ENCODE measurements at regions not wholly inside any gene's neighbourhood (a gene's known extent, or its start where the extent isn't known, plus 50 kb on each side); places are given as distances from the start of the nearest gene placed in this dataset.

DNA sequence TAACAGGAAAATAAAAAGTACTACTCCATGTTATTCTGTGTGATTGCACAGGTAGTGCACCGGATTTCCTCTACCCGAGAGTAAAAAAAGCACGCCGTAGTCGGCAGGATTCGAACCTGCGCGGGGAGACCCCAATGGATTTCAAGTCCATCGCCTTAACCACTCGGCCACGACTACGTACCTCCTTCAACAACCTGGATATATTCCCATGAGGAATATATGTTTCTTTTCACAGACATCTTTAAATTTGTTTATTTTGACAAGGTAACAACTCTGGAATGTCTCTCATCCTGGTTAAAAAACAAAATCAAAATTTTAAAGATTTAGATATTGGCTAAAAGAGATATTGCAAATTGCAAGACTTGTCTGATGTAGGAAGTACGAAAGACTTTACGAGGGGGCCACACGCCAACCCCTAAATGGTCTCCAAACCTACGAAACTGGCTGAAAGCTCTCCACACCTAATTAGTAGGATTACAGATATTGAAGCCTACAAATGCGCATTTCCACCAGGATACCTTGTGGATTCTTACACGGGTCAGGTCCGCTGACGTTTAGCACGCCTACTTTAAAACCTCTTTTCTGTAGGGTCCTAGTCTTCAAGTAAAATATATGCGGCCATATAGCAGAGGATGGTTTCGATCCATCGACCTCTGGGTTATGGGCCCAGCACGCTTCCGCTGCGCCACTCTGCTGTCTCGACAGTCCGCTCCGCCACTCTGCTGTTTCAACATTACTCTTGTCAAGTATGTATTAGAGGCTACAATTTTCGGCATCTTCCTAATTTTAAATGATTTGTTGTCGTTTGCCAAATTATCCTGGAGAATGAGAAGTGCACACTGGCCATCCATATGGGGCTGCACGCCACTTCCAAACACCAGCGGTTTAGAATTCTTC lies 52.2 kb upstream of the BTN3A2 start:
- no TSS peak for BruUV-seq (replicated peaks)
- intact Hi-C loops (cut with micrococcal nuclease; ENCODE audit: unreplicated experiment), result loop anchor here (1.0 to 5.0 kb wide), 2 partner anchors 10 to 245 kb away; no protein-coding TSS in a partner anchor
- no peaks in the 10 kb centered on the region for H3K36me3 ChIP-seq (ENCODE audit: insufficient read depth, low read length, poor library complexity, severe bottlenecking)
- peak; percentile 95 for DNase-seq (ENCODE audit: low spot score)
- TF ChIP-seq EZH2 (IDR thresholded peaks at IDR 0.05; ENCODE audit: borderline replicate concordance, low read depth, low read length, poor library complexity, severe bottlenecking), result no peak
- TF ChIP-seq, protein P1, sequence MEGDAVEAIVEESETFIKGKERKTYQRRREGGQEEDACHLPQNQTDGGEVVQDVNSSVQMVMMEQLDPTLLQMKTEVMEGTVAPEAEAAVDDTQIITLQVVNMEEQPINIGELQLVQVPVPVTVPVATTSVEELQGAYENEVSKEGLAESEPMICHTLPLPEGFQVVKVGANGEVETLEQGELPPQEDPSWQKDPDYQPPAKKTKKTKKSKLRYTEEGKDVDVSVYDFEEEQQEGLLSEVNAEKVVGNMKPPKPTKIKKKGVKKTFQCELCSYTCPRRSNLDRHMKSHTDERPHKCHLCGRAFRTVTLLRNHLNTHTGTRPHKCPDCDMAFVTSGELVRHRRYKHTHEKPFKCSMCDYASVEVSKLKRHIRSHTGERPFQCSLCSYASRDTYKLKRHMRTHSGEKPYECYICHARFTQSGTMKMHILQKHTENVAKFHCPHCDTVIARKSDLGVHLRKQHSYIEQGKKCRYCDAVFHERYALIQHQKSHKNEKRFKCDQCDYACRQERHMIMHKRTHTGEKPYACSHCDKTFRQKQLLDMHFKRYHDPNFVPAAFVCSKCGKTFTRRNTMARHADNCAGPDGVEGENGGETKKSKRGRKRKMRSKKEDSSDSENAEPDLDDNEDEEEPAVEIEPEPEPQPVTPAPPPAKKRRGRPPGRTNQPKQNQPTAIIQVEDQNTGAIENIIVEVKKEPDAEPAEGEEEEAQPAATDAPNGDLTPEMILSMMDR (conservative IDR thresholded peaks at IDR 0.05; ENCODE audit: low read depth, low read length), result no peak
- H3K4me1 ChIP-seq (ENCODE audit: insufficient read depth, low read length, poor library complexity, severe bottlenecking), result no peaks in the 10 kb centered on the region
- ChIA-PET POLR2A (ENCODE audit: low non-redundant PET) (interaction anchor here (0.6 kb wide), 1 partner anchor 1580 kb away, joined by 3 read pairs; a partner anchor contains a TSS), CTCF (no interaction called here)
- H3K27me3 ChIP-seq (replicated peaks; ENCODE audit: insufficient read depth, low read depth, low read length, poor library complexity), result no peaks in the 10 kb centered on the region
- peak overlapping the region; percentile 57 for H3K27ac ChIP-seq (ENCODE audit: low read depth, low read length, poor library complexity, severe bottlenecking)
- peak overlapping the region; percentile 73 for H3K4me3 ChIP-seq (ENCODE audit: low read depth, low read length, poor library complexity, severe bottlenecking)
- H3K9me3 ChIP-seq (ENCODE audit: low read depth, low read length, poor library complexity, severe bottlenecking), result no peaks in the 10 kb centered on the region

All from A673 (cell line).